Fibroblast of the aortic adventitia (primary cell): ENCODE measurements at regions not wholly inside any gene's neighbourhood (a gene's known extent, or its start where the extent isn't known, plus 50 kb on each side); places are given as distances from the start of the nearest gene placed in this dataset.

Experiments used
- DNase-seq: peaks from one replicate; pipeline ENCODE4 v3.0.0-alpha.2; 2010; ENCODE audit warnings: low read depth
- H3K4me3 ChIP-seq: 2 replicates; pipeline ENCODE4 v1.5.1; 2011; ENCODE audit warnings: low read depth, mild to moderate bottlenecking, control low read depth, low read length, moderate library complexity
- TF ChIP-seq, protein P1 (sequence below): IDR thresholded peaks from 2 replicates; pipeline ENCODE4 v1.5.1; 2011; ENCODE audit warnings: mild to moderate bottlenecking, low read length, control low read depth, inconsistent platforms; ENCODE audit not compliant: insufficient read depth

DNA sequence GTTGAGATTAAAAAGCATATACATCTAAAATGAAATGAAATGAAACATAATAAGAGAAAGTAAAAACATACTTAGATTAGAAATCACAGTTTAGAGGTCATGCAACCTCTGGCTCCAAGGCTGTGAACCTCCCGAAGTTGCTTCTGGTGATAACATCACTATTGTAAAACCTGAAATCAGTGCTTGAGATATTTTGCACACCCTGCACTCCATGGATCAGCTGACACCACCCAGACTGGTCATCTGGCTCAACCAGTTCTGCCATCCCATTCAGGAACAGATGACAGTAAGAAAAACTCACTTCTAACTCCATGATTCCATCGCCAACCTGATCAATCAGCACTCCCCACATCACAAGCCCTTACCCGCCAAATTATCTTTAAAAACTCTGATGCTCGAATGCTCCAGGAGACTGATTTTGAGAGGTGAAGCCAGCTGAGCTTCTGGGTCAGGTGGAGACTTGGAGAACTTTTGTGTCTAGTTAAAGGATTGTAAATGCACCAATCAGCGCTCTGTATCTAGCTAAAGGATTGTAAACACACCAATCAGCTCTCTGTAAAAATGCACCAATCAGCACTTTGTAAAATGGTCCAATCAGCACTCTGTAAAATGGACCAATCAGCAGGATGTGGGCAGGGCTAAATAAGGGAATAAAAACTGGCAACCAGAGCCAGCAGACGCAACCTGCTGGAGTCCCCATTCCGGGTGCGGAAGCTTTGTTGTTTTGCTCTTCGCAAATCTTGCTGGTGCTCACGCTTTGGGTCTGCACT, 162.6 kb upstream of the MAGI2 start:
- no peak overlapping the region for H3K4me3 ChIP-seq
- DNase-seq: no peak
- TF ChIP-seq, protein P1, sequence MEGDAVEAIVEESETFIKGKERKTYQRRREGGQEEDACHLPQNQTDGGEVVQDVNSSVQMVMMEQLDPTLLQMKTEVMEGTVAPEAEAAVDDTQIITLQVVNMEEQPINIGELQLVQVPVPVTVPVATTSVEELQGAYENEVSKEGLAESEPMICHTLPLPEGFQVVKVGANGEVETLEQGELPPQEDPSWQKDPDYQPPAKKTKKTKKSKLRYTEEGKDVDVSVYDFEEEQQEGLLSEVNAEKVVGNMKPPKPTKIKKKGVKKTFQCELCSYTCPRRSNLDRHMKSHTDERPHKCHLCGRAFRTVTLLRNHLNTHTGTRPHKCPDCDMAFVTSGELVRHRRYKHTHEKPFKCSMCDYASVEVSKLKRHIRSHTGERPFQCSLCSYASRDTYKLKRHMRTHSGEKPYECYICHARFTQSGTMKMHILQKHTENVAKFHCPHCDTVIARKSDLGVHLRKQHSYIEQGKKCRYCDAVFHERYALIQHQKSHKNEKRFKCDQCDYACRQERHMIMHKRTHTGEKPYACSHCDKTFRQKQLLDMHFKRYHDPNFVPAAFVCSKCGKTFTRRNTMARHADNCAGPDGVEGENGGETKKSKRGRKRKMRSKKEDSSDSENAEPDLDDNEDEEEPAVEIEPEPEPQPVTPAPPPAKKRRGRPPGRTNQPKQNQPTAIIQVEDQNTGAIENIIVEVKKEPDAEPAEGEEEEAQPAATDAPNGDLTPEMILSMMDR: no peak

DNA sequence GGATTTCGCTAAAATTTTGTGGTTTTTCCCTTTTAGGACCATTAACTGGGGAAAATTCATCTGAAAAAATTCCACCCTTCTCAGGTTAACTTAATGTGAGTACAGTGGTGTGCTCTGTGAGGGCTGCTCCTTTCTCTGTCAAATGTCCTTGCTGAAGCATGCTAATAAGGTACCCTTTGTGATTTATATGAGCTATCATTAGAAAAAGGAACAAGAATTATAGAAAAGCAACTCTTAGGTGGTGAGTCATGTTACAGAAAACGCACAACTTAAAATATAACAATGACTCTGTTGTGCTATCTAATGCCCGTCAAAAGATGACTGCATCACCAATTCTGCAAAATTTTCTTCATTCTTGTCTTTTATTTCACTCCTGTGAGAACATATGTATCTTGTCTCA, 162.0 kb upstream of the MAGI2 start:
- TF ChIP-seq, protein P1: no peak

DNA sequence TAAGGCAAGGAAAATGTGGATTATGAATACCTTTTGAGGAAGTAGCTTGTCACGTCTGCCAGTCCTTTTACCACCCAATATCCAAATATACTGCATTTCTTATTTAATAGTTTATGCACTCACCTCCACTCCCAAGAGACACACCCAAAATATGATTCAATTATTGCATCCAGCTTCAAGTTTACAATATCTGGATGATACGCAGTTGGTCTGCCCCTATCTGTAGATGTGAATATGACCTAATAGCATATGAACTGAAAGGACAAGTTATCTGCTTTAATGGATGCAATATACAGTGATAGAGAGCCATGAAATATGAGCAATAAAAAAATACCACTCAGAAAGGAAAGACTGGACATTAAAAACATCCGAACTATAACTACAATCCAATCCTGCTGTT, 159.4 kb upstream of the MAGI2 start:
- TF ChIP-seq, protein P1: no peak
- H3K4me3 ChIP-seq: no peak overlapping the region

More for the DNA sequence above, 162.0 kb upstream of the MAGI2 start:
- DNase-seq: peak; percentile 12
- no peak overlapping the region for H3K4me3 ChIP-seq

DNA sequence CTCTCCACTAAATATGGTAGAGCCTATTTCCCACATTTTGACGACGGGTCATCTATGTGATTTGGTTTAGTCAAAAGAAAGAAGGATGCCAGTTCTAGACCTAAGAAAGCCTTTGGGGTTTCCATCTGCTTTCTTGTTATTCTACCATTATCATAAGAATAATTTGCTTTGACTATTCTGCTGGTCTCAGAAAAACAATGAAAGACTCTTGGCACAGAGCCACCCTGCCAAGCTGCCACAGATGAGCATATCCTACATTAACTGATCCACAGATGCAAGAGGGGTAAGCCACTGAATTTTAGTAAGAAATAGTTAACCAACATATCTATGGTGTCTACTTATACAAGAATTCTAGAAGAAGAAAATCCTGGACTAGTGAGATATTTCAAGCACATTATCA, 158.6 kb upstream of the MAGI2 start:
- DNase-seq: no peak
- H3K4me3 ChIP-seq: no peak overlapping the region
- TF ChIP-seq, protein P1: no peak

More for the DNA sequence above, 159.4 kb upstream of the MAGI2 start:
- DNase-seq: no peak

DNA sequence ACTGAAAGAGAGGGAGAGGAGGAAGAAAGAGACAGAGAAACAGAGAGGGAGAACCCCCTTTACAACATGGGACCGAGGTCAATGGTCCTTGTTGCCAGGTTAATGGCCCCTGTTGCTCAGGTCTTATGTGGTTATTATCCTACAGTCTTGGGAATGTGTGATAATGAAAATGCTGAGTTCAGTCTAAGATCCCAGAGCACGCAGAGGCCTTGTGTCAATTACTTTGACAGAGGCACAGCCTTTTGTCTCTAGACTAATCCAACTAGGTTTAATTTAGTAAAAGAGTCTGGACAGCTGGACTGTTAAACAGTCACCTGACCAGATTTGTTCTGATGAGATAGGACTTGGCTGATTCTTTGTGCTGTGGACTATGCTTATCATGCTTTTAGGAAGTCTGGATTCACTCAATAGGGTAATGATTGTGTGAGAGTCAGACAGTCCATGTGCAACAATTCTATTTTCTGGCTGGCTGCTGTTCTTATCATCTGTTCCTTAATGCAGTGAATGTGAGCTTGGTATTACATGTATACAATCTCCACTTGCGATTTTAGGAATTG, 157.4 kb upstream of the MAGI2 start:
- TF ChIP-seq, protein P1: no peak
- DNase-seq: peak; percentile 88

DNA sequence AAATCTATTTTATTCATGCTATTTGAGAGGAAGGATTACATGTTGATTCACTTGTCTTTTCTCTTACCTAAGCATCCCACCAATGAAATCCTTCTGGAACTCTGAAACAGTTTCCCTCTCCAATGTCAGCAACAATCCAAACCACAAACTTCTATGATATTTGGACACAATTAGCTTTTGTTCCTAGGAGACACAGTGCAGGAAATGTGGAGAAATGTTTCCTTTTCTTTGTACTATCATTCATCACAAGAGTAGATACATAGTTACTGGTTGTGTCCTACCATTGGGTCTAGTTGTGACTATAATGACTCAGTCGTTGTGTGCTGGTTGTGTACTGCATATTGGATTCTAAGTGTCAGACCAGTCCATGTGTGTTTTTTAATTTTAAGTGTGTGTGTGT, 156.8 kb upstream of the MAGI2 start:
- H3K4me3 ChIP-seq: no peak overlapping the region
- DNase-seq: peak; percentile 83
- TF ChIP-seq, protein P1: no peak

More for the DNA sequence above, 157.4 kb upstream of the MAGI2 start:
- no peak overlapping the region for H3K4me3 ChIP-seq
